ENCODE measurements at regions not wholly inside any gene's neighbourhood (a gene's known extent, or its start where the extent isn't known, plus 50 kb on each side); places are given as distances from the start of the nearest gene placed in this dataset.

GRCh38 chrX:10044021-10044420 is 76.9 kb downstream of the CLDN34 start:
- no peaks in the 10 kb centered on the region for H3K27me3 ChIP-seq
- no peak overlapping the region for H3K27ac ChIP-seq (replicated peaks in 1 of 4)
- DNase-seq (ENCODE audit: extremely low spot score), result no peak
- H3K36me3 ChIP-seq, result no peaks in the 10 kb centered on the region
- intact Hi-C loops (cut with DNase I), result no loop called here
- no peak overlapping the region for H3K4me3 ChIP-seq
- TF ChIP-seq EP300 (IDR thresholded peaks at IDR 0.05) (no peak), POLR2AphosphoS5 (IDR thresholded peaks at IDR 0.05) (no peak), POLR2A (IDR thresholded peaks at IDR 0.05; ENCODE audit: low read depth) (no peak)
- TF ChIP-seq, protein P1, sequence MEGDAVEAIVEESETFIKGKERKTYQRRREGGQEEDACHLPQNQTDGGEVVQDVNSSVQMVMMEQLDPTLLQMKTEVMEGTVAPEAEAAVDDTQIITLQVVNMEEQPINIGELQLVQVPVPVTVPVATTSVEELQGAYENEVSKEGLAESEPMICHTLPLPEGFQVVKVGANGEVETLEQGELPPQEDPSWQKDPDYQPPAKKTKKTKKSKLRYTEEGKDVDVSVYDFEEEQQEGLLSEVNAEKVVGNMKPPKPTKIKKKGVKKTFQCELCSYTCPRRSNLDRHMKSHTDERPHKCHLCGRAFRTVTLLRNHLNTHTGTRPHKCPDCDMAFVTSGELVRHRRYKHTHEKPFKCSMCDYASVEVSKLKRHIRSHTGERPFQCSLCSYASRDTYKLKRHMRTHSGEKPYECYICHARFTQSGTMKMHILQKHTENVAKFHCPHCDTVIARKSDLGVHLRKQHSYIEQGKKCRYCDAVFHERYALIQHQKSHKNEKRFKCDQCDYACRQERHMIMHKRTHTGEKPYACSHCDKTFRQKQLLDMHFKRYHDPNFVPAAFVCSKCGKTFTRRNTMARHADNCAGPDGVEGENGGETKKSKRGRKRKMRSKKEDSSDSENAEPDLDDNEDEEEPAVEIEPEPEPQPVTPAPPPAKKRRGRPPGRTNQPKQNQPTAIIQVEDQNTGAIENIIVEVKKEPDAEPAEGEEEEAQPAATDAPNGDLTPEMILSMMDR (IDR thresholded peaks at IDR 0.05), result no peak
- peaks cover 49 to 88% (median 74%) of the 10 kb centered on the region in 4 donors for H3K4me1 ChIP-seq
- no peaks in the 10 kb centered on the region for H3K9me3 ChIP-seq
- WGBS, result 78% methylated on average over 5 of the region's 5 CpGs

- H3K27ac ChIP-seq (replicated peaks in 1 of 4), result peak overlapping the region in 3 of 4 donors; percentile 33 to 53 (median 41)
- H3K27me3 ChIP-seq, result no peaks in the 10 kb centered on the region
- WGBS, result 75% methylated on average over 11 of the region's 13 CpGs
- H3K9me3 ChIP-seq, result no peaks in the 10 kb centered on the region
- peaks cover 53 to 92% (median 74%) of the 10 kb centered on the region in 4 donors for H3K4me1 ChIP-seq
- no peaks in the 10 kb centered on the region for H3K36me3 ChIP-seq
- no peak overlapping the region for H3K4me3 ChIP-seq
- TF ChIP-seq POLR2AphosphoS5 (IDR thresholded peaks at IDR 0.05) (no peak), POLR2A (IDR thresholded peaks at IDR 0.05; ENCODE audit: low read depth) (no peak), EP300 (IDR thresholded peaks at IDR 0.05) (no peak)
- TF ChIP-seq, protein P1 (IDR thresholded peaks at IDR 0.05), result no peak
- DNase-seq (ENCODE audit: extremely low spot score), result no peak
- intact Hi-C loops (cut with DNase I), result no loop called here
Measured at GRCh38 chrX:10045327-10046000, 78.3 kb downstream of the CLDN34 start.

DNA sequence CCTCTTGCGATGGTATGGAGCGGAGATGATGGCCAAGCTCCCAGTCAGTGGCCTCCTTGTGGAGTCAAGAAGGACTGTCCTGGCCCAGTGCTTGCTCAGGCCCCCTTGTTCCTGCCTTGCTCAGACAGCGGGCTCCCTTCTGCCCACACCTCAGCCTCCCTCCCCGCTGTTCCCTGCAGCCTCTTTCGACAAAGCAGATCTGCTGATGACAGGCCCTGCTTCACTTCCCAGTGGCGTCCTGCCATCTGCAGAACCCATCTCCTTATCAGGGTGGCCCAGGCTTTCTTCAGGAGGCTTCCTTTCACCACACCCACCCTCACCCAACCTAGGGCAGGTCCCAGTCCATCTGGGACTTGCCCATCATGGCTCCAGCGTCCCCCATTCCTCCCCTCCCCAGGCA is 80.0 kb downstream of the CLDN34 start:
- intact Hi-C loops (cut with DNase I), result no loop called here
- H3K4me3 ChIP-seq, result no peak overlapping the region
- H3K27ac ChIP-seq (replicated peaks in 1 of 4), result peak overlapping the region in 3 of 4 donors; percentile 15 to 53 (median 15)
- no peaks in the 10 kb centered on the region for H3K36me3 ChIP-seq
- WGBS, result 70% methylated on average over 5 of the region's 7 CpGs
- DNase-seq (ENCODE audit: extremely low spot score), result no peak
- no peaks in the 10 kb centered on the region for H3K9me3 ChIP-seq
- no peaks in the 10 kb centered on the region for H3K27me3 ChIP-seq
- peaks cover 49 to 93% (median 76%) of the 10 kb centered on the region in 4 donors for H3K4me1 ChIP-seq
- TF ChIP-seq POLR2A (IDR thresholded peaks at IDR 0.05; ENCODE audit: low read depth) (no peak), POLR2AphosphoS5 (IDR thresholded peaks at IDR 0.05) (no peak), EP300 (IDR thresholded peaks at IDR 0.05) (no peak)
- TF ChIP-seq, protein P1 (IDR thresholded peaks at IDR 0.05), result no peak

DNA sequence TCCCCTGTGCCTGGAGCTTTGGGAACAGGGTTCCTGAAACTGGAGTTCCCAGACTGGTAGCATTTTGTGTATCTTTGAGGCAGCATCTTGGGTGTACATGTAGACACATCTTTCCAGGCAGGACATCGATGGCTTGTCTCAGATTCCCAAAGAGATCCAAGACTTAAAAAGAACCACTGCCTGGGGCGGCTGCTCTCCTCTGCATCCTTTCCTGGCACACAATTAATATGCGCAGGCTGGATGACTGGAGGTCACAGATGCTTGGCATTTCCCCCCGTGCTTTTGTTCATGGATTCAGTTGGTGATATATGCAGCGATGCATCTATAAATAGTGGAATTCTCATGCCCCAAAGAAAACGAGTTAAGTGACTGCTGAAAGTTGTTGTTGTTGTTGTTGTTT is 80.5 kb downstream of the CLDN34 start:
- H3K27me3 ChIP-seq, result no peaks in the 10 kb centered on the region
- peak overlapping the region in 3 of 4 donors; percentile 15 to 53 (median 15) for H3K27ac ChIP-seq (replicated peaks in 1 of 4)
- no peaks in the 10 kb centered on the region for H3K36me3 ChIP-seq
- 61% methylated on average over 6 of the region's 6 CpGs for WGBS
- H3K9me3 ChIP-seq, result no peaks in the 10 kb centered on the region
- DNase-seq (ENCODE audit: extremely low spot score), result no peak
- intact Hi-C loops (cut with DNase I), result no loop called here
- TF ChIP-seq POLR2AphosphoS5 (IDR thresholded peaks at IDR 0.05) (no peak), POLR2A (IDR thresholded peaks at IDR 0.05; ENCODE audit: low read depth) (no peak), EP300 (IDR thresholded peaks at IDR 0.05) (no peak)
- TF ChIP-seq, protein P1 (IDR thresholded peaks at IDR 0.05), result no peak
- H3K4me3 ChIP-seq, result no peak overlapping the region
- H3K4me1 ChIP-seq, result peaks cover 50 to 98% (median 81%) of the 10 kb centered on the region in 4 donors

Data from esophagus muscularis mucosa (tissue), 4 donors.